Uterus (tissue), 3 donors: ENCODE measurements at regions not wholly inside any gene's neighbourhood (a gene's known extent, or its start where the extent isn't known, plus 50 kb on each side); places are given as distances from the start of the nearest gene placed in this dataset.
A peak's percentile ranks its signal among the peaks of the same experiment; 100 is the strongest.

ENCODE experiments used
- DNase-seq, 2 donors: peaks; one replicate each; pipeline ENCODE4 v3.0.0-alpha.2; 2019 to 2020
- H3K27ac ChIP-seq, 2 donors: fragments of 200-600 bp; sonication (generic); 1 replicate in 1 of 2; 2 replicates in 1 of 2; pipeline ENCODE4 v1.5.1; 2016 to 2018
- H3K27me3 ChIP-seq, 2 donors: fragments of 200-600 bp; sonication (generic); one replicate each; pipeline ENCODE4 v1.5.1; 2018 to 2019; ENCODE audit warnings: control low read depth in 1 of 2
- H3K36me3 ChIP-seq, 2 donors: fragments of 200-600 bp; sonication (generic); one replicate each; pipeline ENCODE4 v1.5.1; 2019; ENCODE audit warnings: control low read depth in 1 of 2
- H3K4me1 ChIP-seq, 2 donors: fragments of 200-600 bp; sonication (generic); one replicate each; pipeline ENCODE4 v1.5.1; 2018 to 2019; ENCODE audit warnings: control low read depth in 1 of 2
- H3K4me3 ChIP-seq, 2 donors: fragments of 200-600 bp; sonication (generic); 1 replicate in 1 of 2; 2 replicates in 1 of 2; pipeline ENCODE4 v1.5.1; 2018 to 2019; ENCODE audit warnings: mild to moderate bottlenecking in 1 of 2
- H3K9me3 ChIP-seq, 2 donors: fragments of 200-600 bp; sonication (generic); one replicate each; pipeline ENCODE4 v1.5.1; 2019; ENCODE audit warnings: control low read depth in 1 of 2
- CTCF ChIP-seq, 4 experiments: fragments of 200-600 bp in 2 of 4; fragments of 450-650 bp in 2 of 4; sonication (generic) in 2 of 4; IDR thresholded peaks; one replicate each; pipeline ENCODE4 v1.5.1; 2016 to 2019; ENCODE audit warnings: antibody characterized with exemption in 4 of 4, mild to moderate bottlenecking in 2 of 4, moderate library complexity in 1 of 4
- POLR2A ChIP-seq, 2 donors: fragments of 450-650 bp; IDR thresholded peaks; one replicate each; pipeline ENCODE4 v1.6.1; 2016; ENCODE audit warnings: antibody characterized with exemption in 2 of 2, mild to moderate bottlenecking in 1 of 2, moderate library complexity in 1 of 2
- intact Hi-C: fragments of 100-400 bp; cut with DNase I; formaldehyde crosslinking; loops from one replicate; pipeline ENCODE4 v1.15.1; 2023; ENCODE audit warnings: low total_unique reads
- donor health status: DM: yes; HTN: yes; CAD: no.

GRCh38 chr12:34275129-34275528 lies 252.8 kb downstream of the ALG10 start:
- no peaks in the 10 kb centered on the region for H3K4me1 ChIP-seq
- no peak overlapping the region for H3K4me3 ChIP-seq
- intact Hi-C loops, result no loop called here
- no peaks in the 10 kb centered on the region for H3K9me3 ChIP-seq
- no peak for TF ChIP-seq CTCF (IDR thresholded peaks at IDR 0.05)
- no peak for TF ChIP-seq POLR2A (IDR thresholded peaks at IDR 0.05)
- no peaks in the 10 kb centered on the region for H3K36me3 ChIP-seq
- H3K27me3 ChIP-seq, result no peaks in the 10 kb centered on the region
- DNase-seq, result no peak
- no peak overlapping the region for H3K27ac ChIP-seq

- no peak for DNase-seq
Measured at GRCh38 chr12:34286483-34286882, 264.2 kb downstream of the ALG10 start.

GRCh38 chr12:34286934-34287333 lies 264.6 kb downstream of the ALG10 start:
- DNase-seq, result peak in 1 of 2 donors; percentile 5
- no peaks in the 10 kb centered on the region for H3K4me1 ChIP-seq
- no peaks in the 10 kb centered on the region for H3K27me3 ChIP-seq
- no peak for TF ChIP-seq POLR2A (IDR thresholded peaks at IDR 0.05)
- no peak for TF ChIP-seq CTCF (IDR thresholded peaks at IDR 0.05)
- intact Hi-C loops, result no loop called here
- no peaks in the 10 kb centered on the region for H3K9me3 ChIP-seq
- H3K27ac ChIP-seq, result no peak overlapping the region
- H3K36me3 ChIP-seq, result no peaks in the 10 kb centered on the region
- H3K4me3 ChIP-seq, result no peak overlapping the region

More at GRCh38 chr12:34286483-34286882, 264.2 kb downstream of the ALG10 start:
- Histone ChIP-seq H3K4me1 (no peaks in the 10 kb centered on the region), H3K36me3 (no peaks in the 10 kb centered on the region), H3K9me3 (no peaks in the 10 kb centered on the region), H3K27ac (no peak overlapping the region), H3K27me3 (no peaks in the 10 kb centered on the region), H3K4me3 (no peak overlapping the region)
- intact Hi-C loops, result no loop called here
- TF ChIP-seq POLR2A (IDR thresholded peaks at IDR 0.05) (no peak), CTCF (IDR thresholded peaks at IDR 0.05) (no peak)

GRCh38 chr12:34287437-34287836 lies 265.1 kb downstream of the ALG10 start:
- Histone ChIP-seq H3K27me3 (no peaks in the 10 kb centered on the region), H3K27ac (no peak overlapping the region), H3K9me3 (no peaks in the 10 kb centered on the region), H3K4me3 (no peak overlapping the region), H3K36me3 (no peaks in the 10 kb centered on the region), H3K4me1 (no peaks in the 10 kb centered on the region)
- TF ChIP-seq CTCF (IDR thresholded peaks at IDR 0.05) (no peak), POLR2A (IDR thresholded peaks at IDR 0.05) (no peak)
- DNase-seq, result no peak
- intact Hi-C loops, result no loop called here

GRCh38 chr12:34287986-34288962 lies 266.0 kb downstream of the ALG10 start:
- TF ChIP-seq CTCF (IDR thresholded peaks at IDR 0.05) (no peak), POLR2A (IDR thresholded peaks at IDR 0.05) (no peak)

More at GRCh38 chr12:34287986-34288962, 266.0 kb downstream of the ALG10 start:
- no peaks in the 10 kb centered on the region for H3K4me1 ChIP-seq
- H3K4me3 ChIP-seq, result no peak overlapping the region
- no peak overlapping the region for H3K27ac ChIP-seq
- intact Hi-C loops, result no loop called here
- no peaks in the 10 kb centered on the region for H3K27me3 ChIP-seq
- no peaks in the 10 kb centered on the region for H3K36me3 ChIP-seq
- no peaks in the 10 kb centered on the region for H3K9me3 ChIP-seq
- DNase-seq, result peak in 1 of 2 donors; percentile 6
